HepG2 (cell line): ENCODE measurements at regions not wholly inside any gene's neighbourhood (a gene's known extent, or its start where the extent isn't known, plus 50 kb on each side); places are given as distances from the start of the nearest gene placed in this dataset.

Source experiments
- ARID5B ChIP-seq: IDR thresholded peaks from 2 replicates; pipeline ENCODE4 v1.4.0; 2020; ENCODE audit warnings: mild to moderate bottlenecking, missing genetic modification reagents
- ATF4 ChIP-seq, 2 experiments: fragments of 450-650 bp in 1 of 2; sonication (generic) in 1 of 2; formaldehyde crosslinking; IDR thresholded peaks; 2 replicates each; pipeline versions ENCODE4 v1.5.0 to v1.8.0; 2020 to 2022; ENCODE audit warnings: mild to moderate bottlenecking in 1 of 2, missing genetic modification reagents in 1 of 2
- CENPT ChIP-seq: sonication (generic); formaldehyde crosslinking; IDR thresholded peaks from 2 replicates; pipeline ENCODE4 v1.8.0; 2022; ENCODE audit warnings: low read depth, mild to moderate bottlenecking, moderate library complexity, missing genetic modification reagents
- CSRNP2 ChIP-seq: sonication (generic); formaldehyde crosslinking; conservative IDR thresholded peaks from 2 replicates; pipeline ENCODE4 v1.8.0; 2022; ENCODE audit warnings: low read depth, missing genetic modification reagents
- EEA1 ChIP-seq: sonication (generic); formaldehyde crosslinking; IDR thresholded peaks from 2 replicates; pipeline ENCODE4 v1.5.1; 2020; ENCODE audit warnings: mild to moderate bottlenecking, missing genetic modification reagents, borderline replicate concordance
- FOSL2 ChIP-seq: sonication (generic); formaldehyde crosslinking; IDR thresholded peaks from 2 replicates; pipeline ENCODE4 v1.4.0; 2020; ENCODE audit warnings: missing genetic modification reagents
- GATAD1 ChIP-seq: IDR thresholded peaks from 2 replicates; pipeline ENCODE4 v1.6.1; 2016; ENCODE audit warnings: missing genetic modification reagents, missing compliant biosample characterization
- GFI1 ChIP-seq: sonication (generic); formaldehyde crosslinking; IDR thresholded peaks from 2 replicates; pipeline ENCODE4 v1.5.0; 2020; ENCODE audit warnings: missing genetic modification reagents, mild to moderate bottlenecking, borderline replicate concordance
- HINFP ChIP-seq: sonication (generic); formaldehyde crosslinking; IDR thresholded peaks from 2 replicates; pipeline ENCODE4 v1.4.0; 2020; ENCODE audit warnings: low read depth, mild to moderate bottlenecking, missing genetic modification reagents
- HMG20A ChIP-seq: IDR thresholded peaks from 2 replicates; pipeline ENCODE4 v1.6.1; 2016; ENCODE audit warnings: borderline replicate concordance
- MED8 ChIP-seq: sonication (generic); formaldehyde crosslinking; IDR thresholded peaks from 2 replicates; pipeline ENCODE4 v1.8.1; 2023; ENCODE audit warnings: mild to moderate bottlenecking, missing genetic modification reagents; ENCODE audit not compliant: insufficient replicate concordance
- RBAK ChIP-seq: sonication (generic); formaldehyde crosslinking; IDR thresholded peaks from 2 replicates; pipeline ENCODE4 v1.5.1; 2020; ENCODE audit warnings: mild to moderate bottlenecking, missing genetic modification reagents
- SOX13 ChIP-seq, 3 experiments: fragments of 450-650 bp in 1 of 3; sonication (generic) in 1 of 3; formaldehyde crosslinking in 1 of 3; IDR thresholded peaks in 2 of 3; conservative IDR thresholded peaks in 1 of 3; 2 replicates each; pipeline versions ENCODE4 v1.5.0 to v1.6.1; 2016 to 2020; ENCODE audit warnings: antibody characterized with exemption in 1 of 3, mild to moderate bottlenecking in 1 of 3, missing compliant biosample characterization in 1 of 3, missing genetic modification reagents in 1 of 3, moderate library complexity in 1 of 3
- SP4 ChIP-seq: sonication (generic); formaldehyde crosslinking; IDR thresholded peaks from 2 replicates; pipeline ENCODE4 v1.8.1; 2023; ENCODE audit warnings: mild to moderate bottlenecking, missing genetic modification reagents
- ZNF552 ChIP-seq: sonication (generic); formaldehyde crosslinking; IDR thresholded peaks from 2 replicates; pipeline ENCODE4 v1.9.0; 2022; ENCODE audit warnings: missing genetic modification reagents, mild to moderate bottlenecking, borderline replicate concordance
- ZNF691 ChIP-seq: sonication (generic); formaldehyde crosslinking; IDR thresholded peaks from 2 replicates; pipeline ENCODE4 v1.4.0; 2020; ENCODE audit warnings: missing genetic modification reagents, low read depth, mild to moderate bottlenecking, borderline replicate concordance
- ZNF747 ChIP-seq: sonication (generic); formaldehyde crosslinking; IDR thresholded peaks from 2 replicates; pipeline ENCODE4 v1.8.1; 2023; ENCODE audit warnings: missing genetic modification reagents, mild to moderate bottlenecking, borderline replicate concordance
- ZNF766 ChIP-seq: sonication (generic); formaldehyde crosslinking; IDR thresholded peaks from 2 replicates; pipeline ENCODE4 v1.5.0; 2020; ENCODE audit warnings: missing genetic modification reagents, borderline replicate concordance
- ZNF782 ChIP-seq: sonication (generic); formaldehyde crosslinking; IDR thresholded peaks from 2 replicates; pipeline ENCODE4 v1.4.0; 2020; ENCODE audit warnings: missing genetic modification reagents, mild to moderate bottlenecking, borderline replicate concordance

GRCh38 chr1:88327391-88328267 lies 356.4 kb upstream of the PKN2 start (continued):
- 0 out of 4 replicates have a peak, but pooled peaks of 1 of the 2 experiments have one; percentile 48 for TF ChIP-seq ATF4 (CRISPR knock-in tag; IDR thresholded peaks at IDR 0.05)
- no peak for TF ChIP-seq GFI1 (CRISPR knock-in tag)
- TF ChIP-seq FOSL2 (CRISPR knock-in tag) = peak; percentile 89
- no peak for TF ChIP-seq GATAD1 (CRISPR knock-in tag)
- peak; percentile 55; the same call in 1 of the 2 replicates for TF ChIP-seq ARID5B
- no peak for TF ChIP-seq CSRNP2 (CRISPR knock-in tag)
- TF ChIP-seq ZNF766 (CRISPR knock-in tag) = no peak
- no peak for TF ChIP-seq MED8 (CRISPR knock-in tag)
- peak; percentile 58; the same call in 1 of the 2 replicates for TF ChIP-seq HMG20A (CRISPR knock-in tag)
- no peak for TF ChIP-seq HINFP (CRISPR knock-in tag)
- TF ChIP-seq ZNF691 (CRISPR knock-in tag) = no peak
- no peak for TF ChIP-seq EEA1 (CRISPR knock-in tag)
- no peak for TF ChIP-seq RBAK (CRISPR knock-in tag)
- TF ChIP-seq SOX13 (IDR thresholded peaks at IDR 0.05) = no peak
- peak in 1 of 2 experiments; percentile 15; a peak in 1 of 4 replicates for TF ChIP-seq SOX13 (CRISPR knock-in tag; conservative IDR thresholded peaks at IDR 0.05 in 1 of 2, IDR thresholded peaks at IDR 0.05 in 1 of 2)
- no peak for TF ChIP-seq CENPT (CRISPR knock-in tag)
- no peak for TF ChIP-seq ZNF552 (CRISPR knock-in tag)
- no peak for TF ChIP-seq ZNF747 (CRISPR knock-in tag)
- TF ChIP-seq SP4 (CRISPR knock-in tag) = no peak
- no peak for TF ChIP-seq ZNF782 (CRISPR knock-in tag)
